HG02571 (cell line): ENCODE measurements at regions not wholly inside any gene's neighbourhood (a gene's known extent, or its start where the extent isn't known, plus 50 kb on each side); places are given as distances from the start of the nearest gene placed in this dataset.

Experiments
- ATAC-seq: cut with Tn5 transposase; IDR thresholded peaks from one replicate; pipeline ENCODE4 v1.9.1; 2021; ENCODE audit warnings: mild to moderate bottlenecking, moderate library complexity; ENCODE audit not compliant: unreplicated experiment

DNA sequence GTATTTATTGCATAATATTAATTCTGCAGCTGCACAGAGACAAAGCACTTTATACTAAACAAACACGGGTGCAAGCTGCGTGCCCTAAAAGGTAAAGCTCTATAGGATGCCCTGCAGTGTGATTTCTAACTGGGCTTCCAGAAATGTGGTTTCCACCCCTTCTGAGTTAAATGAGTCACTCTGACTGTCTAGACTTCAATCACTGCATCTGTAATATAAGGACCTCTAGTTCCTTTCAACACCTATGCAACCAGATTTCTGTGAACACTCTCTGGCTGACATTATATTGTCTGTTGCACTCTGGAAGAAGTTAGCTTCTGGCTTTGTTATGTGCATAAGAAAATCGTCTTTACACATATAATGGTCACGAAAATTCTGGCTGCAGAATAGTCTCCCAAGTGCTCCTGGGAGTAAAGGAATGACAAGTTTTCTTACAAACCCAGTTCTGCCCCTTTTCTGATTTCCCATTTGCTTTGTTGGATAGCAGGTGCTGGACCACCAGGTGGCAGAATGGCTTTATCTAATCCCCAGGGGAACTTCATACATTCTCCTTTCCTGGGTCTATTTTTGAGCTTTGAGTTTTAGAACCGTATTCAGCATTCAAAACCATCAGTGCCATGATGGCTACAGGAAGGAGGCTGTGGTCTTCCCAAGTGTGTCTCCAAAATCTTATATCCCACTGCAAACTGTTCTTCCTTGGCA, 842.2 kb downstream of the STIM2 start:
- no peak for ATAC-seq

GRCh38 chr4:27703771-27704170, 843.1 kb downstream of the STIM2 start:
- ATAC-seq = no peak

DNA sequence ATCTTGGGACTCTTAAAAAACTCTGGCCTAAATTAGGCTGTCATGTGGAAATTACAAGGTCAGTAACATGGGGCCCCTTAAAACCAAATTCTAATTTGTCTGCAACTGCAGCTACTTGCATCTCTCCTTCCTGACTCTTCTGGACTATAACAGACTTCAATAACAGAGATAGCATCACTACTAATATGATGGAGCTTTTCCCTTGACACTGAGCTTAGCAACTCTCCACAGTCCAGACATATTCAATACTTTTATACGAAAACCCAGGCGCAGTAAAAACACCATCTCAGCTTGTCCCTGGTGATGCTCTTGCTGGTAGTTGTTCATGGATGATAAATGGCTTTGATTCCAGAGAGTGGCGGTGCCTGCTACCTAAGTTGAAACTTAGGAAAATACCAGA, 850.4 kb downstream of the STIM2 start:
- no peak for ATAC-seq

DNA sequence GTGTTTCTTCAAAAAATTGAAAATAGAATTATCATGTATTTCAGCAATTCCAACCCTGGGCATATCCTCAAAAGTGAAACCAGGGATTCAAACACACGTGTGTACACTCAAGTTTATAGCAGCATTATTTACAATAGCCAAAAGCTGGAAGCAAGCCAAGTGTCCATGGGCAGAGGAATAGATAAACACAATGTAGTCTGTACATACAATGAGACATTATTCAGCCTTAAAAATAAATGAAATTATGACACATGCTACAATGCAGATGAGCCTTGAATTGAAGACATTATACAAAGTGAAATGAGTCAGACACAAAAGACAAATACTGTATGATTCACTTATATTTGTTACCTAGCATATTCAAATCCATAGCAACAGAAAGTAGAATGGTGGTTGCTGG, 853.4 kb downstream of the STIM2 start:
- ATAC-seq = no peak

GRCh38 chr4:27716693-27717430, 856.2 kb downstream of the STIM2 start:
- no peak for ATAC-seq

- no peak for ATAC-seq
These were observed 856.8 kb downstream of the STIM2 start for GRCh38 chr4:27717431-27717755.

DNA sequence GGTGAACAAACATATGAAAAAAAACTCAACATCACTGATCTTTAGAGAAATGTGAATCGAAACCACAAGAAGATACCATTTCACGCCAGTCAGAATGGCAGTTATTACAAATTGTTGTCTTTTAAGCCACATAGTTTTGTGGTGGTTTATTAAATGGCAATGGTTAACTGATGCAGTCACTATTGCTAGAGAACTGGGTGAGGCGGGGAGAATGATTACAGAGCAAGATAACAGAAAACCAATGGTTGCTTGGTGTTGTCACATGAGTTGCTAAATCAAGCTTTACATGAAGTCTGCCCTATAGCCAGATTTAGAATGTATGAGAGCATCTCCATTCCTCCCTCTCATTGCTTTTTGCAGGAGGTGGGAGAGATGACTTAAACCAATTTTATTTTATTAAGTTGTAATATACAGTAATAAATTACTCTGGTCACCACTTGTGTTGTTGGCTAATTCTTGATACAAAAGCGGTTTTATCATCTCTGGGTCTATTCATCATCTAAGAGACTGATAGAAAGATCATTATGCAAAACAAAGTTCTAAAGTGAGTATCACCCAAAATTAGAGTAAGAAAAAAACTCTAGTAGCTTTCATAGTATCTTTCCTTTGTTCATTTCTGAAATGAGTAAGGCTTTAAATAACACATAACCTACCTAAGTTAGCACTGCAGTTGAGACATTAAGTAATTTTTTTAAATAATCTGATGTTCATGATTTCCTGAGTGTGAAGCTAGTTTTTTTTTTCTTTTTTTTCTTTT, 859.5 kb downstream of the STIM2 start:
- ATAC-seq = no peak

DNA sequence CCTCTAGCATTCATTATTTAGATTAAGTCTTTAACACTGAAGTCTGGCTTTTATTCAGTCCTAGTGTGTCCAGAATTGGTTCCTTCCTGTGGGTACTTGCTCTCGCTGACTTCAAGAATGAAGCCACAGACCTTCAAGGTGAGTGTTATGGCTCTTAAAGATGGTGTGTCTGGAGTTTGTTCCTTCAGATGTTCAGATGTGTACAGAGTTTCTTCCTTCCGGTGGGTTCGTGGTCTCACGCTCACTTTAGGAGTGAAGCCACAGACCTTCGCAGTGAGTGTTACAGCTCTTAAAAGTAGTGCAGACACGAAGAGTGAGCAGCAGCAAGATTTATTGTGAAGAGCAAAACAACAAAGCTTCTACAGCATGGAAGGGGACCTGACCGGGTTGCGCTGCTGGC, 860.6 kb downstream of the STIM2 start:
- ATAC-seq = no peak

- no peak for ATAC-seq
These were observed 868.3 kb downstream of the STIM2 start for GRCh38 chr4:27728892-27729291.

- no peak for ATAC-seq
These were observed 882.2 kb downstream of the STIM2 start for GRCh38 chr4:27742816-27743215.

GRCh38 chr4:27759611-27760575, 899.3 kb downstream of the STIM2 start:
- no peak for ATAC-seq

- no peak for ATAC-seq
These were observed 903.3 kb downstream of the STIM2 start for GRCh38 chr4:27763830-27764525.

DNA sequence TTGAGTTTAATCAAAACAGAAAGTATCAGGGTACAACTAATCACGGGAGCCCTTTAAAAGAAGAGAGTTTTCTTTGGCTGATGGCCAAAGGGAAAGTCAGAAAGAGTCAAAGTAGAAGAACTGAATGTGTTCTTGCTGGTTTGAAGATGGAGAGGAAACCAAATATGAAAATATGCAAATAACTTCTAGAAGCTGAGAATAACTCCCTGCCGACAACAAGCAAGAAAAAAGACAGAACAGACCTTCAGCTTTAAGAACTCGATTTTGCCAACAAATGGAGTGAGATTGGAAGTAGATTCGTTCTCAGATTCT, 903.8 kb downstream of the STIM2 start:
- ATAC-seq = no peak

DNA sequence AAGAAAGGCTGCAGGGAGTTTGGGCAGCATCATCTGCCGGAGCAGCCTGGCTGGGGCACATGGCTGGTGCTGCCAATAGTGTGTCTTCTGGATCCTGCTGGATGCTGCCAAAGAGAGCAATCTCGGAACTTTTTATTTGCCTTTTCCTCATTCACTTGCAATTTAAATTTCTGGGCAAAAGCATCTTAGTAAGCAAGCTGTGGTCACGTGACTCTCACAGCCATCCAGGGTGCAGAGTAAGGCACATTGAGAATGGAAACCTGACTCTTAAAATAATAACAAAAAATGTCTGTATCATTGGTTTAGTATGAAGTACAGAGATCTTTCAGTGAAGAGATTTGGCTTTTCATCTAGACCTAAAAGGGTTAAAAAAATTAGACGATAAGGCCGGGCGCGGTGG, 910.3 kb downstream of the STIM2 start:
- ATAC-seq = no peak

DNA sequence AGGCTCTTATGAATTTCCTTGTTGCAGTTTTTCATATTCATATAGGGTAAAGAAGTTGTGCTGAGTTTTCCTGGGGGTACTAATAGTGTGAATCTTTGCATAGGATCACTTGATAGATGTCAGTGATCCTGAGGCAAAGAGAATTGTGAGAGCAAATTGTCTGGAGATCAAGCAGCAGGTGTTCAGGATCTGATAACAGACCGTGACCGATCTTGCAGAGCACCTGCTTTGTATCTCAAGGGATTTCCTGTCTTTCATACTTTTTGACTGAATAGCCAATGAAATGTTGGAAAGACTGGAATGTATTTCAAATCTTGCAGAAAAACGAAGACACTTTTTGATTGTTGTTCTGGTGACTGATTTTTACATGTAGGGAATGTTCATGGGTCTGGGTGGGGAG, 914.5 kb downstream of the STIM2 start:
- ATAC-seq = no peak

DNA sequence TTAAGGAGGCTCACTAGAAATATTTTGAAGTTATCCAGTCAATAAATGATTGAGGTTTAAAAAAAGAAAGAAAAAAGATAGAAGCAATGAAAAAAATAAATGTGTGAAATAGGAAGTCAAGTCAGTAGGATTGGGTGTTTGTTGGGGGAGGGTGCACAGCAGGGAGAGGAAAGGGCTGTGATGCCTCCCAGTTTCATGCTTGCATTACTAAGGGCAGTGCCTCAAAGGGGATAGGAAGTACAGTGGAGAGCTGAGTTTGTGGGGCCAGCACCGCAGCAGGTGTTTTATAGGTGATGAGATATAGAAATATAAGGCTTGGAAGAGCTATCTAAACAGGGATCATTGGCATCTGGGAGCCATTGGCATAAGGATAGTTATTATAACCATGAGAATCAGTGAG, 919.2 kb downstream of the STIM2 start:
- no peak for ATAC-seq

- no peak for ATAC-seq
These were observed 926.6 kb downstream of the STIM2 start for GRCh38 chr4:27787195-27787594.

DNA sequence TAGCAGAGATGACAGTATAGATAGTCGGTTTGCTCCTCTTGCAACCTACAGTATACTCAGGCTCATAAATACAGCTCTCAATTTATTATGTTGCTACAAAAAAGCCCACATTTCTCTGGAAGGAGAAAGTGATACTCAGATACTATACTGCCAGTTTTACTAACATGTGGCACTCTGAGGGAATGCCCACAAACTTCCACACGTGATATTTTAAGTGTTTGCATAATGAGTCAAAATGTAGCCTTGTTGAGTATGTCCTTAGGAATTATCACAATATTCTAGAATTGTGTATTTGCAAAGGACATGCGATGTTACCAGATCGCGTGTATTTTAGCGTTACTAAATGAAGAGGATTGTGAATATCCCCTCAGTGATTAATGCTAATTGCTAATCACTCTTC, 929.1 kb downstream of the STIM2 start:
- ATAC-seq = no peak

DNA sequence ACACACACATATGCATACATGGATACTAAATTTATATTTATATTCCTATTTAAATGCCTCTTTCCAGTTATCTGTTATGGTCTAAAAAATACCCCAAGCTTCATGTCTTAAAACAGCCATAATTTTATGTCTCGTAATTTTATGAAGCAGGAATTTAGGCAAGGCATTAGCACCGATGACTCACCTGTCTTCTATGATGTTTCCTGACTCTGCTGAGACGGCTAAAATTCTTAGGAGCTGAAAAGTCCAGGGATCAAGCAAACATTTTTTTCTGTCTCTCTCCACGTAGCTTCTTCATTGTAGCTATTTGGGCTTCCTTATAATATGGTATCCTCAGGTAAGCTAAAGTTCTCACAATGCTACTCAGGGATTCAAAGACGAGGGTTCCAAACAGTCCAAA, 930.3 kb downstream of the STIM2 start:
- no peak for ATAC-seq

DNA sequence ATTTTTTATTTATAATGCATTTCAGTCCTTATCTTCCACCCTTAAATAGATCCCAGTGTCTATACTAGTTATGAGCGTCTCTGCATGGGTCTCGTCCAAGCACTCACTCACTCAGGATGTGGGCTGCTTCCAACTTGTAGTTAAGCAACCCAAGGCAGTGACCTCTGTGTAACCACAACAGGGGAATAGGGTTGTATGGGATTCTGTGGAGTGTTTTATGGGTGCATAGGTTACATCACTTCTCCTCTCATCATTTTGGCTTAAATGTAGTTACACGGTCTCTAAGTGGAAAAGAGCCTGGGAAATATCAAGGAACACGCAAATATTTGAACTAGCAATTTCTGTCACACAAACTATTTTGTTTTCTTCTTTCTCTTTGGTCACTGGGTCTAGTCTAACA, 931.0 kb downstream of the STIM2 start:
- no peak for ATAC-seq

GRCh38 chr4:27807207-27807606, 946.6 kb downstream of the STIM2 start:
- no peak for ATAC-seq
